ENCODE measurements at regions not wholly inside any gene's neighbourhood (a gene's known extent, or its start where the extent isn't known, plus 50 kb on each side); places are given as distances from the start of the nearest gene placed in this dataset.

DNA sequence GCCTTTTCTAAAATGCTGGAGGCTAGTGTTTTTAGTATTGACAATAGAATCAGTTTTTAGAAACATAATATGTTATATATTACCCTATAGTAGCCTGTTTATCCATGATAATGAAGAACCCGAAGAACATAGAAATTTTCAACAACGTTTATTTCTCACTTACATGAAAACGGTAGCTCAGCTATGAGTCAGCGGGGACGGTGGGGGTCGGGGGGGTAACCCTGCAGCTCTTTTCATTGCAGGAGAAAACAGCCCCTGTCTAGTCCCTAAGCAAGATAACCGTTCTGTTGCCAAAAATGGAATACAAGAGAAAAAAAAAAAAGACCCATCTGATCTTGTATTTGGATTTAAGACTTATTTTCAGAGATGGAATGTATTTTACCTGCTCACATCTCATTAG, 1758.4 kb upstream of the AGA start:
- intact Hi-C loops (cut with micrococcal nuclease) = no loop called here
- TF ChIP-seq FOSL1 (IDR thresholded peaks at IDR 0.05; ENCODE audit: low read depth) (no peak), EGR1 (IDR thresholded peaks at IDR 0.05; ENCODE audit: low read depth) (no peak), SP1 (IDR thresholded peaks at IDR 0.05; ENCODE audit: low read depth) (no peak), SRF (IDR thresholded peaks at IDR 0.05; ENCODE audit: low read depth) (no peak), TCF7L2 (IDR thresholded peaks at IDR 0.05; ENCODE audit: borderline replicate concordance, extremely low read depth, insufficient read depth, insufficient read length) (no peak), EZH2 (IDR thresholded peaks at IDR 0.05) (no peak), ZNF274 (IDR thresholded peaks at IDR 0.05; ENCODE audit: low read depth, low read length) (no peak), RAD21 (IDR thresholded peaks at IDR 0.05; ENCODE audit: low read depth) (no peak), YY1 (IDR thresholded peaks at IDR 0.05; ENCODE audit: extremely low read depth, insufficient replicate concordance, low read depth, low read length) (no peak), ZFX (IDR thresholded peaks at IDR 0.05) (no peak), ELF1 (IDR thresholded peaks at IDR 0.05; ENCODE audit: borderline replicate concordance, low read depth) (no peak)
- TF ChIP-seq, protein P1, sequence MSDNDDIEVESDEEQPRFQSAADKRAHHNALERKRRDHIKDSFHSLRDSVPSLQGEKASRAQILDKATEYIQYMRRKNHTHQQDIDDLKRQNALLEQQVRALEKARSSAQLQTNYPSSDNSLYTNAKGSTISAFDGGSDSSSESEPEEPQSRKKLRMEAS (IDR thresholded peaks at IDR 0.05) = no peak
- TF ChIP-seq, protein P2, sequence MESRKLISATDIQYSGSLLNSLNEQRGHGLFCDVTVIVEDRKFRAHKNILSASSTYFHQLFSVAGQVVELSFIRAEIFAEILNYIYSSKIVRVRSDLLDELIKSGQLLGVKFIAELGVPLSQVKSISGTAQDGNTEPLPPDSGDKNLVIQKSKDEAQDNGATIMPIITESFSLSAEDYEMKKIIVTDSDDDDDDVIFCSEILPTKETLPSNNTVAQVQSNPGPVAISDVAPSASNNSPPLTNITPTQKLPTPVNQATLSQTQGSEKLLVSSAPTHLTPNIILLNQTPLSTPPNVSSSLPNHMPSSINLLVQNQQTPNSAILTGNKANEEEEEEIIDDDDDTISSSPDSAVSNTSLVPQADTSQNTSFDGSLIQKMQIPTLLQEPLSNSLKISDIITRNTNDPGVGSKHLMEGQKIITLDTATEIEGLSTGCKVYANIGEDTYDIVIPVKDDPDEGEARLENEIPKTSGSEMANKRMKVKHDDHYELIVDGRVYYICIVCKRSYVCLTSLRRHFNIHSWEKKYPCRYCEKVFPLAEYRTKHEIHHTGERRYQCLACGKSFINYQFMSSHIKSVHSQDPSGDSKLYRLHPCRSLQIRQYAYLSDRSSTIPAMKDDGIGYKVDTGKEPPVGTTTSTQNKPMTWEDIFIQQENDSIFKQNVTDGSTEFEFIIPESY (IDR thresholded peaks at IDR 0.05; ENCODE audit: extremely low read depth, insufficient replicate concordance, low read length) = no peak
- POLR2A ChIA-PET = no interaction called here
- Histone ChIP-seq H3K9ac (ENCODE audit: low read length) (no peak overlapping the region), H3K4me3 (replicated peaks in 1 of 2; ENCODE audit: low read depth in 1 of 2, low read length in 2 of 2) (no peak overlapping the region), H3K27ac (ENCODE audit: low read depth, low read length) (no peak overlapping the region), H2AFZ (ENCODE audit: low read depth, low read length, poor library complexity, severe bottlenecking) (no peak overlapping the region), H3K27me3 (ENCODE audit: insufficient read depth, low read length) (no peaks in the 10 kb centered on the region), H3K4me2 (ENCODE audit: low read length) (no peak overlapping the region), H3K79me2 (ENCODE audit: insufficient read depth, low read length) (no peaks in the 10 kb centered on the region), H3K4me1 (ENCODE audit: control insufficient read depth in 1 of 2, insufficient read depth in 2 of 2, low read length in 2 of 2) (no peaks in the 10 kb centered on the region), H3K9me2 (ENCODE audit: insufficient read depth) (no peaks in the 10 kb centered on the region), H3K9me3 (ENCODE audit: control insufficient read depth in 1 of 2, insufficient read depth in 1 of 2, low read depth in 1 of 2, low read length in 2 of 2) (no peaks in the 10 kb centered on the region), H4K20me1 (ENCODE audit: insufficient read depth) (no peaks in the 10 kb centered on the region), H3K36me3 (ENCODE audit: control insufficient read depth in 1 of 2, insufficient read depth in 2 of 2, low read length in 2 of 2) (no peaks in the 10 kb centered on the region)
- ATAC-seq = no peak
- no peak for DNase-seq (ENCODE audit: low read depth, low spot score)
- RAD21 ChIA-PET (ENCODE audit: low non-redundant PET in 1 of 2, low total read pairs in 2 of 2, uncharacterized antibody in 2 of 2, unreplicated experiment in 2 of 2) = interaction anchor here in 1 of 2 experiments (0.7 kb wide), 1 partner anchor 223 kb away, joined by 4 read pairs; no protein-coding TSS in a partner anchor
- no TSS peak for BruUV-seq (replicated peaks)
- CTCF ChIA-PET = no interaction called here

Data from HCT116 (cell line).